SK-N-SH treated with all-trans-retinoic acid at 6 μM for 48 hours (cell line): ENCODE measurements at regions not wholly inside any gene's neighbourhood (a gene's known extent, or its start where the extent isn't known, plus 50 kb on each side); places are given as distances from the start of the nearest gene placed in this dataset.

Source experiments
- ARNTL ChIP-seq: fragments of 450-650 bp; formaldehyde crosslinking; IDR thresholded peaks from 2 replicates; pipeline ENCODE4 v1.5.0; 2020; ENCODE audit warnings: low read depth, mild to moderate bottlenecking, moderate library complexity, borderline replicate concordance
- CSDC2 ChIP-seq: fragments of 250-450 bp; sonication (Bioruptor Pico); IDR thresholded peaks from 2 replicates; pipeline ENCODE4 v1.5.0; 2020; ENCODE audit warnings: mild to moderate bottlenecking, moderate library complexity
- GLIS3 ChIP-seq: fragments of 250-450 bp; sonication (Bioruptor Pico); IDR thresholded peaks from 2 replicates; pipeline ENCODE4 v1.5.0; 2020; ENCODE audit warnings: mild to moderate bottlenecking, moderate library complexity
- OSR1 ChIP-seq: fragments of 250-450 bp; sonication (Bioruptor Pico); IDR thresholded peaks from 2 replicates; pipeline ENCODE4 v1.8.0; 2022; ENCODE audit warnings: moderate library complexity, mild to moderate bottlenecking, inconsistent platforms
- PATZ1 ChIP-seq: fragments of 250-450 bp; sonication (Bioruptor Pico); IDR thresholded peaks from 2 replicates; pipeline ENCODE4 v1.8.0; 2020; ENCODE audit warnings: mild to moderate bottlenecking, moderate library complexity, borderline replicate concordance
- RARB ChIP-seq: fragments of 250-450 bp; sonication (Bioruptor Pico); IDR thresholded peaks from 2 replicates; pipeline ENCODE4 v1.8.0; 2021; ENCODE audit warnings: mild to moderate bottlenecking, moderate library complexity
- ZFP30 ChIP-seq: fragments of 450-650 bp; formaldehyde crosslinking; IDR thresholded peaks from 2 replicates; pipeline ENCODE4 v1.5.0; 2022; ENCODE audit warnings: mild to moderate bottlenecking, moderate library complexity
- ZNF70 ChIP-seq: fragments of 450-650 bp; formaldehyde crosslinking; IDR thresholded peaks from 2 replicates; pipeline ENCODE4 v1.5.0; 2020; ENCODE audit warnings: mild to moderate bottlenecking, moderate library complexity
- ZNF8 ChIP-seq: fragments of 450-650 bp; formaldehyde crosslinking; IDR thresholded peaks from 2 replicates; pipeline ENCODE4 v1.5.0; 2020; ENCODE audit warnings: mild to moderate bottlenecking, moderate library complexity

- TF ChIP-seq PATZ1 (CRISPR knock-in tag) (no peak), ZNF70 (no peak), OSR1 (CRISPR knock-in tag) (no peak), ZFP30 (CRISPR knock-in tag) (no peak), GLIS3 (CRISPR knock-in tag) (no peak), CSDC2 (CRISPR knock-in tag) (no peak), ARNTL (CRISPR knock-in tag) (no peak), RARB (CRISPR knock-in tag) (no peak), ZNF8 (CRISPR knock-in tag) (no peak)
Observed at GRCh38 chr7:156237614-156238013, 403.0 kb upstream of the RNF32 start.
